ENCODE measurements at regions not wholly inside any gene's neighbourhood (a gene's known extent, or its start where the extent isn't known, plus 50 kb on each side); places are given as distances from the start of the nearest gene placed in this dataset.

- DNase-seq (ENCODE audit: low read depth in 1 of 2, low spot score in 2 of 2), result peak in 1 of 2 experiments; percentile 30
Measured at GRCh38 chr7:137091396-137091795, 222.9 kb downstream of the CHRM2 start.

DNA sequence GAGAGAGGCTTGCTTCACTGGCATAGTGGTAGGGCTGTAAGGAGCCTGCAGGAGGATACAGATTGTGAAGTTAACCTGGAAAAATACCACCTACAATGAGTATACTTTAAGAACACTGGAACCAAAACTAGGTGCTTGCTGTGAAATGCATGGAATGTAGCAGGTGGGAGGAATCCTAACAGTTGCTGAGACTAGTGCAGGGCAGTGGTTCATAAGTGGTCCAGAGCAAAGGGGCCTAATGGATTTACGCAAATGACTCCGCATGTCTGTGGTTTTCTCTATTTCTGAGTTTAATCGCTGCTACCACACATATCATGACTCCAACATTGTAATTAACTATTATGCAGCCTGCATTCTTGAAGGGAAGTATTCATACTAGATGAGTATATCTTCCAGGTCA, 218.4 kb downstream of the CHRM2 start:
- Histone ChIP-seq H3K27ac (no peak overlapping the region), H3K9me3 (replicated peaks) (no peaks in the 10 kb centered on the region), H3K36me3 (no peaks in the 10 kb centered on the region), H3K4me3 (no peak overlapping the region), H3K4me1 (replicated peaks) (no peaks in the 10 kb centered on the region), H3K27me3 (replicated peaks) (no peaks in the 10 kb centered on the region)
- no peak for DNase-seq (ENCODE audit: low read depth in 1 of 2, low spot score in 2 of 2)

More at GRCh38 chr7:137091396-137091795, 222.9 kb downstream of the CHRM2 start:
- no peaks in the 10 kb centered on the region for H3K27me3 ChIP-seq (replicated peaks)
- no peak overlapping the region for H3K4me3 ChIP-seq
- H3K27ac ChIP-seq, result no peak overlapping the region
- H3K4me1 ChIP-seq (replicated peaks), result no peaks in the 10 kb centered on the region
- no peaks in the 10 kb centered on the region for H3K36me3 ChIP-seq
- H3K9me3 ChIP-seq (replicated peaks), result no peaks in the 10 kb centered on the region

- Histone ChIP-seq H3K4me1 (replicated peaks) (no peaks in the 10 kb centered on the region), H3K4me3 (no peak overlapping the region), H3K36me3 (no peaks in the 10 kb centered on the region), H3K27ac (no peak overlapping the region), H3K27me3 (replicated peaks) (no peaks in the 10 kb centered on the region), H3K9me3 (replicated peaks) (no peaks in the 10 kb centered on the region)
- no peak for DNase-seq (ENCODE audit: low read depth in 1 of 2, low spot score in 2 of 2)
Measured at GRCh38 chr7:137084607-137085380, 216.3 kb downstream of the CHRM2 start.

DNA sequence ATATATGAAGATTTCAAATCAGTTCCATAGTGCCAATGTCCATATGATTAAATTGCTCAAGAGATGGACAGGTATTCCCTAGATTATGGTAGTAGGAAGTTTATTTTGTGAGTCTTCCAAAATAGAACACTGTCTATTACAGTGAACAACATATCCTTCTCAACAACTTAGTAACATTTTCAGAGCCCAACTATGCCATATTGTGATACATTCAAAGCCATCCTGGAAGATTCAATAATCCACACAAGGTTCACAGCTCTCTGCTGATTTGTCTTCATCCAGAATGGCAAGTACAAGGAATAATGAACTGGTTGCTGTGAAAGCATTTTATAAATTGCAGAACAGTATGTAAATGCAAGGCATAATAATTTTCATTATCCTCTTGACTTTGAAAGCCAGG, 213.9 kb downstream of the CHRM2 start:
- Histone ChIP-seq H3K27me3 (replicated peaks) (no peaks in the 10 kb centered on the region), H3K27ac (no peak overlapping the region), H3K9me3 (replicated peaks) (no peaks in the 10 kb centered on the region), H3K36me3 (no peaks in the 10 kb centered on the region), H3K4me1 (replicated peaks) (no peaks in the 10 kb centered on the region), H3K4me3 (no peak overlapping the region)
- no peak for DNase-seq (ENCODE audit: low read depth in 1 of 2, low spot score in 2 of 2)

GRCh38 chr7:137081321-137082093, 213.1 kb downstream of the CHRM2 start:
- no peaks in the 10 kb centered on the region; the same call in 1 of the 2 replicates for H3K4me1 ChIP-seq (replicated peaks)
- H3K27me3 ChIP-seq (replicated peaks), result no peaks in the 10 kb centered on the region
- H3K27ac ChIP-seq, result no peak overlapping the region
- H3K36me3 ChIP-seq, result no peaks in the 10 kb centered on the region
- no peak overlapping the region for H3K4me3 ChIP-seq
- no peaks in the 10 kb centered on the region for H3K9me3 ChIP-seq (replicated peaks)
- DNase-seq (ENCODE audit: low read depth in 1 of 2, low spot score in 2 of 2), result no peak

DNA sequence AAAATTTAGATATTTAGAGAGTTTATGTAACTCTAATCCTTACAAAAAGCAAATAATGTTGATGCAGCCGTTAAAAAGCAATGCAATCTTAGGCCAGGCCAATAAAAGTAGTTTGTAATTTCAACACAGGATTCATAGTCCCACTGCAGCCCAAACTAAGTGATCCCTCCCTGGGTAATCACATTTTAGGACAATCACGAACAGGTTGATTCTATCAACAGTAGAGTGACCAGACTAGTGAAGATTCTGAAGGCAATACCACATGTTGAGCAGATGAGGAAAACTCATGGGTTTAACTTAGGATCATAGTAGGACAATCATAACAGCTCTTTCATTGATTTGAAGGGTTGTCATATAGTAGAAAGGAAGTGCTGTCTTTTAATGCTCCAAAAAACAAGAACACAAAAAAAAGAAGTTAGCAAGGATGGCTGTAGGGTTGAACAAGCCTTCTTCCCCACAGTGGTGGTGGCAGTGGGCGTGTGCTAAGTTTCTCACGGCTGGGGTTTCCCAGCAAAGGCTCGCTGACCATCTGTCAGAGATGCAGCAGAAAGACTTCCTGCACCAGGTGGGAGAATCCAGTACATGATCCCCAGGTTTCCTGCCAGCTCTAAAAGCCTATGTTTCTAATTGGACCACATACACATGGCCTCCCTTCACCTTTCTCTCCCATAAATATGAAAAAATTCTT, 212.2 kb downstream of the CHRM2 start:
- no peak overlapping the region for H3K27ac ChIP-seq
- no peaks in the 10 kb centered on the region for H3K9me3 ChIP-seq (replicated peaks)
- no peak for DNase-seq (ENCODE audit: low read depth in 1 of 2, low spot score in 2 of 2)

DNA sequence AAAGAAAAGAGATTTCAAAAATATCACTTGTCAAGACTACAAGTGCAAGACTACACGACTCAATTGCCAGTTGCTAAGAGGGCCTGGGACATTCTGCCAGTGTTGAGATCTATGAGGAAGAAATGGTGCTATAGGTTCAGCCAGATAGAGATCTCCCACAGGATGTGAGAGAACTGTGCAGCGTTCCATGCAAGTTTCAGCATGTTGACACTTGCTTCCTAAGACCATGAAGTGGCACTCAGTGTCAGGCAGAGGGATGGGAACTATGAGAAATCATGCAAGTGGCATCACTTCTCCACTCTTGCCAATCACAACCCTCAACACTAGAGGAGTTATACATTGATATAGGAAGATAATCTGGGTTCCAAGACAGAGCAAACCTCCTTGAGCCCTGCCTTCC, 210.3 kb downstream of the CHRM2 start:
- Histone ChIP-seq H3K27ac (no peak overlapping the region), H3K4me3 (no peak overlapping the region), H3K36me3 (no peaks in the 10 kb centered on the region), H3K27me3 (replicated peaks) (no peaks in the 10 kb centered on the region), H3K4me1 (replicated peaks) (peaks cover 16% of the 10 kb centered on the region), H3K9me3 (replicated peaks) (no peaks in the 10 kb centered on the region)
- no peak for DNase-seq (ENCODE audit: low read depth in 1 of 2, low spot score in 2 of 2)

More for the DNA sequence above, 212.2 kb downstream of the CHRM2 start:
- Histone ChIP-seq H3K27me3 (replicated peaks) (no peaks in the 10 kb centered on the region), H3K36me3 (no peaks in the 10 kb centered on the region), H3K4me1 (replicated peaks) (no peaks in the 10 kb centered on the region; the same call in 1 of the 2 replicates), H3K4me3 (no peak overlapping the region)

DNA sequence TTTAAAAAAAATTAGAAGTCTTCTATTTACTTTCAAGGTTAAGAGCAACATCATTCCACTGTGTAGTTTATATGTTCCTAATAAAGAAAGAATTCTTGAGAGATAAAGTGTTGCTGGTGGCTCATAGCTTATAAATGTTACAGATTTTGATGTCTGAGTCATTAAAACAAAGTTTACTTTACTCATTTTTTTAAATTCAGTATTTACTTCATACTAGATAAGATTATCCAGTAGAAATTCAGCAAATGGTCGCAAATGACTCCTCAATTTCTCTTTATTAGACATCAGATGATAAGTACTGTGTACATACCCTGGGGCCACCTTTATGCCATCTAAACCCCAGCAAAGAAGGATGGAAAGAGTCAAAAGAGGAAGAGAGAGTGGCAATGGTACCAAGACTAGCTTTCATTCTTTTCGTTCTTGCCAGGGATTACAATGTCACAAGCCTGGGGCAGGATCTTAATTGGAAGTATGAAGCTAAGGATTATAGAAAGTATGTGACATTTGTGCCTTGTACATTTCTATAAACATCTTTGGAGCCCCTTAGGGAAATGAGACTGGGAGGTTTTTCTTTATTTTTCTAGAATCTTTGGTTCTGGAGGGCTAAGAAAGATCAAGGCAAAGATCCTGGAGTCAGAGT, 206.1 kb downstream of the CHRM2 start:
- H3K36me3 ChIP-seq, result peaks cover 6% of the 10 kb centered on the region
- H3K9me3 ChIP-seq (replicated peaks), result peaks cover 5% of the 10 kb centered on the region; the same call in 1 of the 2 replicates
- peak overlapping the region; percentile 98 for H3K27ac ChIP-seq
- no peaks in the 10 kb centered on the region for H3K27me3 ChIP-seq (replicated peaks)
- DNase-seq (ENCODE audit: low read depth in 1 of 2, low spot score in 2 of 2), result peak in 1 of 2 experiments; percentile 85
- H3K4me1 ChIP-seq (replicated peaks), result peaks cover 29% of the 10 kb centered on the region
- H3K4me3 ChIP-seq, result no peak overlapping the region

- peak in 1 of 2 experiments; percentile 75 for DNase-seq (ENCODE audit: low read depth in 1 of 2, low spot score in 2 of 2)
- H3K27ac ChIP-seq, result peak overlapping the region; percentile 98
Measured at GRCh38 chr7:137073571-137074325, 205.3 kb downstream of the CHRM2 start.

More at GRCh38 chr7:137073571-137074325, 205.3 kb downstream of the CHRM2 start:
- peaks cover 29% of the 10 kb centered on the region for H3K4me1 ChIP-seq (replicated peaks)
- H3K27me3 ChIP-seq (replicated peaks), result no peaks in the 10 kb centered on the region
- H3K36me3 ChIP-seq, result peaks cover 6% of the 10 kb centered on the region
- H3K4me3 ChIP-seq, result no peak overlapping the region
- H3K9me3 ChIP-seq (replicated peaks), result peaks cover 5% of the 10 kb centered on the region; the same call in 1 of the 2 replicates
